ENCODE measurements at regions not wholly inside any gene's neighbourhood (a gene's known extent, or its start where the extent isn't known, plus 50 kb on each side); places are given as distances from the start of the nearest gene placed in this dataset.

DNA sequence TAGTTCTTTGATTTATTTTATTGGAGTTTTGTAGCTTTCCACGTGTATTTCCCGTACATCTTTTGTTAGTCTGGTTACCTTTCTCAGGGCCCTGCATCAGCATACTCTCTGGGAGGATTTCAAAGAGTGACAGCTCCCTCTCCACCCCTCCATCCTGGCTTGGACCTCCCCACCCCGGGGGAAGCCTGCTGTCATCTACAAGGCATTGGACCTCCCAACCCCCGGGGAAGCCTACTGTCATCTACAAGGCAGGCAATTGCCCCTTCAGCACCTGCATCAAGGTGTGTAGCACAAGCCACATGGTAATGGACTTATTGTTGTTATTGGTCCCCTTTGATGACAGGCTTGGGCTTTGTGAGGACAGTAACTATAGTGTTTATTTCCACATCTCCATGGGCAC lies 390.1 kb downstream of the TCERG1L start:
- no peak for DNase-seq
- WGBS, 2 donors (ENCODE audit: low coverage in 1 of 2): 58 to 89% methylated on average over 2 to 4 of the region's 4 CpGs
- Histone ChIP-seq H3K27ac (no peak overlapping the region), H3K4me1 (no peaks in the 10 kb centered on the region), H3K36me3 (no peaks in the 10 kb centered on the region), H3K27me3 (no peaks in the 10 kb centered on the region), H3K4me3 (no peak overlapping the region), H3K9me3 (no peaks in the 10 kb centered on the region)
- in situ Hi-C loops (cut with MboI; ENCODE audit: low pct_ligation_motif_present in 1 of 4, low pct_unique_long_range_greater_than_20kb in 1 of 4, low sequenced_read_pairs in 3 of 4) (no loop called here), intact Hi-C loops (cut with DNase I; ENCODE audit: low total_unique reads) (no loop called here)
- TF ChIP-seq, protein P1, sequence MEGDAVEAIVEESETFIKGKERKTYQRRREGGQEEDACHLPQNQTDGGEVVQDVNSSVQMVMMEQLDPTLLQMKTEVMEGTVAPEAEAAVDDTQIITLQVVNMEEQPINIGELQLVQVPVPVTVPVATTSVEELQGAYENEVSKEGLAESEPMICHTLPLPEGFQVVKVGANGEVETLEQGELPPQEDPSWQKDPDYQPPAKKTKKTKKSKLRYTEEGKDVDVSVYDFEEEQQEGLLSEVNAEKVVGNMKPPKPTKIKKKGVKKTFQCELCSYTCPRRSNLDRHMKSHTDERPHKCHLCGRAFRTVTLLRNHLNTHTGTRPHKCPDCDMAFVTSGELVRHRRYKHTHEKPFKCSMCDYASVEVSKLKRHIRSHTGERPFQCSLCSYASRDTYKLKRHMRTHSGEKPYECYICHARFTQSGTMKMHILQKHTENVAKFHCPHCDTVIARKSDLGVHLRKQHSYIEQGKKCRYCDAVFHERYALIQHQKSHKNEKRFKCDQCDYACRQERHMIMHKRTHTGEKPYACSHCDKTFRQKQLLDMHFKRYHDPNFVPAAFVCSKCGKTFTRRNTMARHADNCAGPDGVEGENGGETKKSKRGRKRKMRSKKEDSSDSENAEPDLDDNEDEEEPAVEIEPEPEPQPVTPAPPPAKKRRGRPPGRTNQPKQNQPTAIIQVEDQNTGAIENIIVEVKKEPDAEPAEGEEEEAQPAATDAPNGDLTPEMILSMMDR (IDR thresholded peaks at IDR 0.05): no peak
- TF ChIP-seq POLR2AphosphoS5 (IDR thresholded peaks at IDR 0.05) (no peak), EP300 (IDR thresholded peaks at IDR 0.05; ENCODE audit: low read depth) (no peak), POLR2A (IDR thresholded peaks at IDR 0.05) (no peak)

DNA sequence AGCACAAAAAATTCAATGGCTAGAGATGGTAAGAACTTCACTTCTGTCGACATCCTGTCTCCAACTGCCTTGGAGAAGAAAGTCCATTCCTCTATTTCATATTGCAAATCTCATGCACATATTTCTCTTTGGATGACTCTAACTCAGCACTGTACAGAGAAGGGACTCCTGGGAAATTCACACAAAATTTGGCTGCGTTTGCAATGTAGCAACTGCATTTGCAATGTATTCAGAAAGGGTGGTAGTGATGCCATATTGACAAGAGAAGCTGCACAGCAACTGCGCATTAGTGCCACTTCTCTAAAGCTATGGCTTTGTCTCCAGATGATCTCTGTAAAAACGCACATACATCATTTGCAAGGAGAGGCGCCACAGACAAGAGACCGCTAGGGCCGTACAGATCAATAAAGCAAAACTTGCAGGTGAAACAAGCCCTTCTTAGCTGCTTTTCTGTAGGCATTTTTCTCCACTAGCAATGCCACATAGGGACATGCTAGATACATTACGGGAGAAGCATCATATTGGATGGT lies 389.5 kb downstream of the TCERG1L start:
- H3K4me3 ChIP-seq: no peak overlapping the region
- H3K27ac ChIP-seq: no peak overlapping the region
- 81 to 100% methylated on average over 1 to 8 of the region's 8 CpGs for WGBS, 2 donors (ENCODE audit: low coverage in 1 of 2)
- H3K9me3 ChIP-seq: no peaks in the 10 kb centered on the region
- no peak for DNase-seq
- intact Hi-C loops (cut with DNase I; ENCODE audit: low total_unique reads): no loop called here
- H3K36me3 ChIP-seq: no peaks in the 10 kb centered on the region
- H3K27me3 ChIP-seq: no peaks in the 10 kb centered on the region
- no peaks in the 10 kb centered on the region for H3K4me1 ChIP-seq
- no peak for TF ChIP-seq POLR2AphosphoS5 (IDR thresholded peaks at IDR 0.05)
- TF ChIP-seq, protein P1 (IDR thresholded peaks at IDR 0.05): no peak
- TF ChIP-seq POLR2A (IDR thresholded peaks at IDR 0.05): no peak
- TF ChIP-seq EP300 (IDR thresholded peaks at IDR 0.05; ENCODE audit: low read depth): no peak
- in situ Hi-C loops (cut with MboI; ENCODE audit: low pct_ligation_motif_present in 1 of 4, low pct_unique_long_range_greater_than_20kb in 1 of 4, low sequenced_read_pairs in 3 of 4): no loop called here

DNA sequence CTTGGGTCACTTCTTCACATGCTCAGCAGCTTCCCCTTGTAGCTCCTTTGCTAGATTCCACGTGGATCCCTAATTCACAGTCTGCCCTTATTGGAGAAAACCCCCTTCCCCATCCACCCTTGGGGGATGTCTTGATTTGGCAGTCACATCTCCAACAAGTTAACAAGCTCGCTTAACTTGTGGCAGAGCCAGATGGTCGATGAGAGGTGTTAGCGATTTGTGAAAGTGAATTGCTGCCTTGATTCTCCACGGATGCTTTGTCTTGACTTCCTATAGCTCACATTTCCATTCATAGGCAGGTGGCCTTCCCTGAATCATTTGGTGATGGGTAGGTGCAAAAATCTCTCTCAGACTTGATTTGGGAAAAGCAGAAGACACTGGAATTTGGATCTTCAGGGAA lies 387.9 kb downstream of the TCERG1L start:
- TF ChIP-seq, protein P1 (IDR thresholded peaks at IDR 0.05): no peak
- TF ChIP-seq POLR2AphosphoS5 (IDR thresholded peaks at IDR 0.05) (no peak), EP300 (IDR thresholded peaks at IDR 0.05; ENCODE audit: low read depth) (no peak)
- WGBS, 2 donors (ENCODE audit: low coverage in 1 of 2): 50 to 65% methylated on average over 2 to 5 of the region's 5 CpGs

DNA sequence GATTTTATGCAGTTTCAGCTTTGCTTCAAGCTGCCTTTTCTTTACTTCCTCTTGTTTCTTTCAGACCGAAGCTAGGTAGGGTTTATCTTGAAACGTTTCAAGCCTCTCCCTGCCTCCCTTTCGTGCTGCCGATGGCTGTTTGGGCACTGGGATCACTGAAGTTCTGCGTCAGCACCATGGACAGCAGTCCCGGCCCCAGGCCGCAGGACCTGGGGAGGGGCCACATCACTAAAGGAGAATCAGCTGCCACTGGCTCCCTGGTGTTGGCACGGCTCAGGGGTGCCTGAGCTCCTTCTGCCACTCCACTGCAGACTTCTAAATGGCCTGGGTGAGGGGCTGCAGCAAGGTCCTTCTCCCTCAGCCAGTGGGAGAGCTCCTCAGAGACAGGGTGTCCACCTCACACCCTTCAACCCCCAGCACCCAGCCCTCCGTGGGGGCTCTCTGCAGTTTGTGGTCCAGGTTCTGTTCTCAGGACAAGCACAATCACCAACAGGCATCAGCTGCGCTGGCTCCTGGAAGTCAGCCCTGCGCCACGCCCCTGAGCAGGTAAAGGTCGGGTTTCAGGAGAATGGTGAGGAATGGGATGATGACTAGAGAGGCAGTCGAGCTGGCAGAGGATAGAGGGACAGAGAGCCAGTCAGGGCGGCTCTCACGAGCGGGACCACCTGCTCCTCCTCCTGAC lies 387.2 kb downstream of the TCERG1L start:
- TF ChIP-seq, protein P1 (IDR thresholded peaks at IDR 0.05): no peak
- TF ChIP-seq POLR2AphosphoS5 (IDR thresholded peaks at IDR 0.05) (no peak), EP300 (IDR thresholded peaks at IDR 0.05; ENCODE audit: low read depth) (no peak), POLR2A (IDR thresholded peaks at IDR 0.05) (no peak)
- in situ Hi-C loops (cut with MboI; ENCODE audit: low pct_ligation_motif_present in 1 of 4, low pct_unique_long_range_greater_than_20kb in 1 of 4, low sequenced_read_pairs in 3 of 4): no loop called here

More for the DNA sequence above, 387.9 kb downstream of the TCERG1L start:
- intact Hi-C loops (cut with DNase I; ENCODE audit: low total_unique reads): loop anchor here (1.0 kb wide), 1 partner anchor 35 kb away; no protein-coding TSS in a partner anchor
- no peaks in the 10 kb centered on the region for H3K9me3 ChIP-seq
- H3K27ac ChIP-seq: no peak overlapping the region
- H3K4me1 ChIP-seq: no peaks in the 10 kb centered on the region
- H3K4me3 ChIP-seq: no peak overlapping the region
- in situ Hi-C loops (cut with MboI; ENCODE audit: low pct_ligation_motif_present in 1 of 4, low pct_unique_long_range_greater_than_20kb in 1 of 4, low sequenced_read_pairs in 3 of 4): no loop called here
- no peak for DNase-seq
- H3K27me3 ChIP-seq: no peaks in the 10 kb centered on the region
- H3K36me3 ChIP-seq: no peaks in the 10 kb centered on the region

More for the DNA sequence above, 387.2 kb downstream of the TCERG1L start:
- Histone ChIP-seq H3K27ac (no peak overlapping the region), H3K4me1 (no peaks in the 10 kb centered on the region), H3K4me3 (no peak overlapping the region), H3K9me3 (no peaks in the 10 kb centered on the region), H3K27me3 (no peaks in the 10 kb centered on the region), H3K36me3 (no peaks in the 10 kb centered on the region)
- WGBS, 2 donors (ENCODE audit: low coverage in 1 of 2): 0 to 45% methylated on average over 1 to 17 of the region's 17 CpGs
- no peak for DNase-seq
- intact Hi-C loops (cut with DNase I; ENCODE audit: low total_unique reads): no loop called here
